GM19395 (cell line): ENCODE measurements at regions not wholly inside any gene's neighbourhood (a gene's known extent, or its start where the extent isn't known, plus 50 kb on each side); places are given as distances from the start of the nearest gene placed in this dataset.
"Not testable (repeated sequence)": the region's sequence is repeated elsewhere in the genome, so short reads cannot be mapped to it uniquely, and the experiment has no call there.

Experiments used
- ATAC-seq: cut with Tn5 transposase; IDR thresholded peaks from one replicate; pipeline ENCODE4 v1.9.1; 2021; ENCODE audit warnings: mild to moderate bottlenecking, moderate library complexity; ENCODE audit not compliant: unreplicated experiment

DNA sequence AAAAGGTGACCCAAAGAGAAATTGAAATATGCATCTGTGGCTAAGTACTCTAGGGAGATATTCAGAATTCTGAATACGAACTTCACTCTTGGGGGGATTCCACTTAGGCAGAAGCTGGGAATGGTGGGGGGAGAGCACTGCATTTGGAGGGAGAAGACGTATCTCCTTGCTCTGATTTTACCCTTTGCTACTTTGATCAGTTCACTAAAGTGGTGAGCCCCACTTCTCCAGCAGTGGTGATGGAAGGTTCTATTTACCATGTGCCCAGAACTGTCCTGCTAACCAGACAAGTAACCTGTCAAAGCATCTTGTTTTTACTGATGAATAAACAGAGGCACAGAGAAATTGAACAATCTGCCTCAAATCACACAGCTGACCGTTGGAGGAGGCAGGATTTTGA, 483.4 kb downstream of the SIPA1L2 start:
- no peak for ATAC-seq

DNA sequence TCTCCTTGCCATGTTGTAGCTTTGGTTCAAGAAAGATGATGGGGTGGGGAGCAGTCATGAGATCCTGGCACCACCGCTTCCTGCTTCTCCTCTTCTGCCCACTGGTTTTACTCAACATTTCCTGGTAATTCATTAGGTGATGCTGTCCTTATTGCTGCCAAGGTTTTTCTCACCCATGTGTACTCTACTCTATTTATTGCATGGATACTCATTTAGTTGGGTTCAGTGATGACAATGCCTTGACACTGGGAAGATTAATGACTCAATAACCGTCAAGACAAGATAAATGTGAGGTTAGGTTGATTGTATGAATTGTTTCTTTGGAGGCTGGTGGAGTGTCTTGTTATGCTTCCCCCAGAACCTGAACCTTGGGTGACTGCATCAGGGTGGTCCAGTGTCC, 484.2 kb downstream of the SIPA1L2 start:
- no peak for ATAC-seq

DNA sequence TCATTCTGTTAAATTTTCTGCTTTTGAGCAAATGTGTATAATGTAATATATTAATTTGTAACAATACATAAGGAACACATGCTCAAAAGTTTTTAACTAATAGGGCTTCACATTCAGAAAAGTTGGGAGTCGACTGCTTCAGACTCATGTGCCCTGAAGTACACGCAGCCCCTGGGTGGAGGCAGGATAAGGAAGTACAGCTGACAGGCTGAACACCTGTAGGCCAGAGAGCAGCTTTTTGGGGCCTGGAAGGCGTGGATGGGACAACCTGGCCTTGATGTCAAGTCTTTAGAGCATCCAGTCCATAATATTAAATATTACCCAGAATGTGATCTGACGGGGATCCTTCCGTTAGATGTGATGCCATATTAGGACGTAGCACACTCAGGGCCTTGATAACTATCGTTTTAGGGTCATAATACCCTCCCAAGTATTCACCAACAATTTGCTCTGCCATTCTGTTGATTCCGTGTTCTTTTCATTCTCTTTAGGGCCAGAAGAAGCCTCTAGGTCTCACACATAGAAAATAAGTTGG, 485.2 kb downstream of the SIPA1L2 start:
- no peak for ATAC-seq

DNA sequence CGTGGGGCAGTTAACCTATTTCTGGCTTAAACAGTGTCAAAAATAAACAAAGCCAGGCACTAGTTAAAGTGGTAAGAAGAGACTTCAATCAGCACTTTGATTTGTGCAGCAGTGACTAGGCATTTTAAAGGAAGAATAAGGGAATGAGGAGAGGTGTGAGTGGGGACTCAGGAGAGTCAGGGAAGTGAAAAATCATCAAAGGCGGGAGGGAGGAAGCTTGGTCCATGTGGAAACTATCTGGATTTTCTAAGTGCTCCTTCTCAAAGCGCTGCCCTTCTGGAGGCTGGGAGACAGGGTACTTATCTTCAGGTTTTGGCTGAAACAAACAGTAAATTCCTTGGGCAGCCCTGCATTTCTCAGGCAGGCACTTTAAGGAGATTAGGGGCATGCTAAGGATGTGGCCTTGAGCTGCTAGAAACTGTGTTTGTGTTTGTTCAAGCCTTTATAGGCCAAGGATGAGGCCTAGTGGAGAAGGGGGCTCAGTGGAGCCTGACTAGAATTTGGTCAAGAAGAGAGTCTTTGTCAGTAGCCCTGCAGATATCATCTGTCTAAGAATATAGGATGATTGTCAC, 486.5 kb downstream of the SIPA1L2 start:
- no peak for ATAC-seq

DNA sequence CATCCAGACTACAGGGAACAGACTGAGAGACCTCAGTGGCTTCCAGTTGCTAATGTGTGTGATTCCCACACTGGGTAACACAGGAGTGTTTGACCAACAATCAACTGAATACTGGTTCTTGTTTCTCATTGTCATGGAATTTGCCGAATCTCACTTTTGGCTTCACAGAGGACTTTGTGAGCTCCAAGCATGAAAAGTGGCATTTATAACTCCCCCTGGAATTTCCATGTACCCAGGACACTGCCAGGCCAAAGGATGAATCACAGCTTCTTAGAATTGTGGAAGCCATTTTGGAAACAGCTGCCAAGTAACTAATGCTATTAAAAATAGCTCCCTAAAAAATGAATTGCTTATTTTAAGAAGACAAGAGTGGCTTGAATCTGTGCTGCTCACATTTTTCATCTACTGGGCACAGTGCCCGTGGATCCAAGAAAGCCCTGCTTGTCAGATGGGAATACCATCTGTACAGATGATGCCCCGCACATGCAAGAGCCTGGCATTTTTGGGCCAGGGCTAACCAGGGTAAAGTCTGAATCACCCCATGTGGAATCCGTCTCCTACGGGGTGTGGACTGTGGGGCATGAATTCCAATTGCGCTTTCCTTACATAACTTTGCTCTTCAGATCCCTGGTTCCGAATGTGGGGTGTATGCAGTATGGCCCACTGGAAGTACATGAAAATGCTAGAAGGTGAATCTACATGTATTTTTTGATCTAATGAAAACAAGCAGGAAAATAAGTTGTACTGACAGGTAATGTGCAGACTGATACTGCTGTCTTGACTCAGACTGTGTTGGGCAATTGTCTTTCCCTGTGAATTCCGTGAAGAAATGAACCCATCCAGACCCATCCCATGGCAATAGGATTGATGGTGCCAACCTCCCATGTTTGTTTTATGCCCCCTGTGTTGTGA, 487.3 kb downstream of the SIPA1L2 start:
- ATAC-seq, result no peak

DNA sequence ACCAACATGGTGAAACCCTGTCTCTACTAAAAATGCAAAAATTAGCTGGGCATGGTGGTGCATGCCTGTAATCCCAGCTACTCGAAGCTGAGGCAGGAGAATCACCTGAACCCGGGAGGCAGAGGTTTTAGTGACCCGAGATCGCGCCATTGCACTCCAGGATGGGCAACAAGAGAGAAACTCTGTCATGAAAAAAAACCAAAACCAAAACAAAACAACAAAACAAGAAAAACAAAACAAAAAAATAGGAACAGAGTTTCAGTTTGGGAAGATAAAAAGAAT, 488.8 kb downstream of the SIPA1L2 start:
- ATAC-seq, result not testable (repeated sequence)

DNA sequence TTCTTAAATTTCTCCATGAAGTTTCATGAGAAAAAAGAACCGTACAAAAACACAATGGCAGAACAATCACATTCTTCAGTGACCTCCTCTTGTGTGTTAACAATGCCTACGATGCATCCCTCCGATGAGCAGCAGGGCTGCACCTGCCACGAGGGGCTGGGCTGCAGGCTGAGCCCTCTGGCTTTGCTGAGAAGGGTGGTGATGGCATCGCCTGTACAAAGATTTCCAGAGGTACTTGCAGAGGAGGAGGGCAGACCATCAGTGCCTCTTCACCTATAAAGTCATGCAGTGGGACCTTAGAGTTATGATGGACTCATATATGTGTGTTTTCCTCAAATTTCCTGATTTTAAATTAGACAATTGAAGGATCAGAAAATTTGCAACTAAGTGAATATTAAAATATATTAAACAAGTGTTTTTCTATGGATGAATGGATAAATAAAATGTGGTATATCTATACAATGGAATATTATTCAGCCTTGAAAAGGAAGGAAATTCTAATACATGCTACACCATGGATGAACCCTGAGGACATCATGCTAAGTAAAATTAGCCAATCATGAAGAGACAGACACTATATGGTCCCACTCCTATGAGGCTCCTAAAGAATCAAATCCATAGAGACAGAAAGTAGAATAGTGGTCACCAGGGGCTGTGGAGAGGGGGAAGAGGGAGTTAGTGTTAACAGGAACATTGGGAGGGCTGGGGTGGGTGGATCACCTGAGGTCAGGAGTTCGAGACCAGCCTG, 489.3 kb downstream of the SIPA1L2 start:
- ATAC-seq, result no peak

DNA sequence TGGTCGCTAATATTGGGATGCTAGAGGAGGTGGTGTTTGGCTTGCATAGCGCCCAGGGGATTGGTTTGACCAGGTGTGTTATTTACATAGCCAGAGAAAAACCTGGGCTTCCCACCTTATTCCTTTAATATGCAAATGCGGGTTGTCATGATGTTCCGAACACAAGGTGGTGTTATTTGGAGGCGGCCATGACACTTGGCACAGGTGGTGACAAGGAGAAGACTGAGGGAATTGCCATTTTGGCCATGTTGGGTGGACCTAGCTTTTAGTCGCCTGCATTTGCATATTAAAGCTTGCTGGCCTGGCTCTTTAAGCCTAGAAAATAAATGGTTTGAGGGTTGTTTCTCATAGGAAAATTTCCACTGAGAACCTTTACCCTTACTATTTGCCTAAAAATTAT, 490.5 kb downstream of the SIPA1L2 start:
- no peak for ATAC-seq

DNA sequence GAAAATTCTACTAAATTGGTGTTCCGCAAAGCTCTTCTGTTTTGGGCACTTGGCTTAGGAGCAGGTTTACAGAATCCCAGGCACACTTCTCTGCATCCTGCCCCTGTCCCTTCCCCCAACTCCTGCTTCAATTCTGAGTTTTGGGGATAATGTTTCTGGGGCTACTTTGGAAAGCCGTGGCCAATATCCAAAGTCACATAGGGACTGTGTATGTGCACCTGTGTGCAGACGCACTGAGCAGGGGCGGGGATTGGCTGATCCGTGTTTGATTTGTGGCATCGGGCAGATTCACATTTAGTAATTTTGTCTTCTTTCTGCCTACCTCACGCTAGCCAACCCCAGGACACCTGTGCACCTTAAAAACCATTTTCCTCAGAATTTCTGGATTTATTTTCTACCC, 491.9 kb downstream of the SIPA1L2 start:
- ATAC-seq, result no peak

DNA sequence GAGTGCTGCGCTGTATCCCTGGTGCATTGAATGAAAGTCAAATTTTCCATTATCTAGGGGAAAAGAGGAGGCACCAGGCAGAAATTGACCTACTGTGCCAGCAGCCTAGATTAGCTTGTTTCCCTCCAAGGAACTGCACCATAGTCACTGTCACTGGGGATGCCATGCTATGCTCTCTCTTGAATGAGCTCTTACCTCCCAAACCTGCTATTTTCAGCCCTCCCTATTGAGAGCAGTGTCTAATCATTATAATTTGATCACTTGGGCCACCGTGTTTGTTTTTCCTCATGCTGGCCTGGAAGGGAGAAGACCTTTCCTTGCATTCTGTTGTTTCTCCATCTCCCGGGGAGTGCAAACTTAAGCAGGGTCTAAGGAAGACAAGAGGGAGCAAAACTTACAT, 492.9 kb downstream of the SIPA1L2 start:
- ATAC-seq, result no peak

DNA sequence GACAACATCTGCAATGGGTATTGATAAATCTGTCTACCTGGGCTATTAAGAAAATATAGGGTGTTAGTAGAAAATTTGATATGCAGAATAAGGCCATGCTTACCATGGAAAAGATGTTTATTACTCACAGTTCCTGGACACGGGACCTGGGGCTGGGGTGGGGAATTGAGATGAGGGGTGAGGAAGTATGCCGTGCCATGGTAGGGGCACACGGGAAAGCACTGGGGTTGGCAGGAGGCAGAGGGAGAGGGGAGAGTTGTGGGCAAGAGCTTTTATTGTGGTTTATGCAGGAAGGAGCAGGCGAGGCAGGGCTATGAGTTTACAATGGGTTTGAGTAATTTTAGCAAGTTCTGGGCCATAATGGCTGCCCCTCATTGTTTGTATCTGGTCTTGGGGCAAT, 493.8 kb downstream of the SIPA1L2 start:
- no peak for ATAC-seq

DNA sequence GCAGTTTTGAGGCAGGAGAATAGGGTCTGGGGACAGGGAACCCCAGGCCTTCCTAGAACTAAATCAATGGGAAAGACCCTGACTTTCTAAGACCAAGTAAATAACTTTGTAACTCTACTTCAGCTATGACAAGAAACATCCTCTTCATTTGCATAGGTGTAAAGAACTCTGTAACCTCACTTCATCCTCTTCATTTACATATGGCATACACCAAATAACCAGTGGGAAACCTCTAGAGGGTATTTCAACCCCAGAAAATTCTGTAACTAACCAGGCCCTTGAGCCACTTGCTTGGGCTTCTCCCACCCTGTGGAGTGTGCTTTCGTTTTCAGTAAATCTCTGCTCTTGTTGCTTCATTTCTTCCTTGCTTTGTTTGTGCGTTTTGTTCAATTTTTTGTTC, 495.6 kb downstream of the SIPA1L2 start:
- ATAC-seq, result no peak

DNA sequence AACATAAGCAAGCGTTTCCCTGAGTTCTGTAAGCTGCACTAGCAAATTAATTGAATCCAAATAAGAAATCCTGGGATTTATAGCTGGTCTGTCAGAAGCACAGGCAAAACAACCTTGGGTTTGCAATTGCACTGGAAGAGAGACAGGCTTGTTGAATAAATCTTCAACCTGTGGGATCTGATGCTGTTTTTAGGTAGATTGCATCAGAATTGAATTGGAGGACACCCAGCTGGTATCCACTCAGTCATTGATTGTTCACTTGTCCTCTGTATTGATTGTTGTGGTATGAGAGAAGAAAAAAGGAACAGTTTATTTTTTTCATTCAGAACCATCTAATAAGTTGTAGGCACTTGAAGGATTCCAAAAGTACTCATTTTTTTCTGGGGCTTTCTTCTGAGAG, 497.4 kb downstream of the SIPA1L2 start:
- no peak for ATAC-seq

DNA sequence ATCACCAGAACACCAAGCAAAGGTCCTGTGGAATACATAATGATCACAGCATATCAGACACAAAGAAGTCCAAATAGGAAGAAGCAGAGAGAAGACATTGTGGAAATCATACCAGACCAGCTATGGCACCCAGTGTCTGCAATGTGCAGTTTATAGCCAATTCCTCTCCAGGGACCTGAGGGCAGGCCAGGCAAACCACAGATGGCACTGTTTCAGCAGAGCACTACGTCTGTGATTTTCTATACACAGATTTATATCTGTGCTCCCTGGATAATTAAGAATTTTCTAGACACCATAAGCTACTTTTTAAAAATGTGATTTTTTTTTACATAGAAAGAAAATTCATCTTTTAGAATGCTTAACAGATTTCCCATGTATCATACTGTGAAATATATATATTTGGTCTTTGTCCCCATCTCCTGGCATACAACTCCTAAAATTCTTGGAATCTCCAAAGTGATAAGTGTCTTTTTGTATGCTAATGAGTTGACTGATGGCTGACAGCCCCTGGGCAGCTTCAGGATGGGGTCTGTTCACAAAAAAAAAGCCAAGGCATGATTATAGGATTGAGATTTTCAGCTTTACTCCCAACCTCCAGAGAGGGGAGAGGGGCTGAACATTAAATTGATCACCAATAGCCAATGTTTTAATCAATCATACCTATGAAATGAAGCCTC, 498.1 kb downstream of the SIPA1L2 start:
- ATAC-seq, result no peak

DNA sequence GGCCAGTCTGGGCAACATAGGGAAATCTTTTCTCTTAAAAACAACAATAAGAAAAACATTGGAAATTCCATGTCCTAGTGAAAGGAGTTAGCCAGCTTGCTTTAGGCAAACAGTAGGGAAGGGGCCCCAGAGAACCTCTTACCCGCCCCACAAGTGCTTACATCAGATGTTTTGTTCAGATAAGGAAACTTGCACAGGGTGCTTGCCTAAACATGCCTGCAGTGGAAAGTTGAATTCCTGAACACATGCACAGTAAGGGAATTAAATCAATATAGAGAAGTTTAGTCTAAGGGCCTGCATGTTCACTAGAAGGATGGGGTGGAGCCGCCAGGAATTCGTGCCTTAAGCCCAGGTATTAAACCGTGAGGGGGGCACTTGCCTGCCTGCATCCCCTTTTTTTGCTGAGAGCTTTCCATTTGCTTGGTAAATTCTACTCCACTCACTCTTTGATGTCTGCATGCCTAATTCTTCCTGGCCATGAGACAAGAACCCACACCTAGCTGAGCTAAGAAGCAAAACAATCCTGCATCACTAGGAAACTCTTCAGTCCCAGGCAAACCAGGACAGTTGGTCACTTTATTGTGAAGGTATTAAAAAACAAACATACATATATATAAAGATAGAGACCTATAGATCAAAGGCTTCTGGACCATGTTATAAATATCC, 499.0 kb downstream of the SIPA1L2 start:
- no peak for ATAC-seq

DNA sequence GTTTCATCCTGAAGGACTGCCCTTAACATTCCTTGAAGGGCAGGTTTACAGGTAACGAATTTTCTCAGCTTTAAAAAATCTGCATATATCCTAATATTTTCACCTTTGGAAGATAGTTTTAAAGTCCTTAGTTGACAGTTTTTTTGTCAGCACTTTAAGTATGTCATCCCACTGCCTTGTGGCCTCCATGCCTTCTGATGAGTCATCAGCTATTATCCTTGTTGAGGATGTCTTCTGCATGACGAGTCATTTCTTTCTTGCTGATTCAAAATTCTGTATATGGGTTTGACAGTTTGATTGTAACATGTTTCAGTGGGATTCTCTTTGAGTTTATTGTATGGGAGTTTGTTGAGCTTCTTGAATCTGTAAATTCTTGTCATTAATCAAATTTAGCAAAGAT, 500.6 kb downstream of the DISC1 start:
- ATAC-seq, result no peak

DNA sequence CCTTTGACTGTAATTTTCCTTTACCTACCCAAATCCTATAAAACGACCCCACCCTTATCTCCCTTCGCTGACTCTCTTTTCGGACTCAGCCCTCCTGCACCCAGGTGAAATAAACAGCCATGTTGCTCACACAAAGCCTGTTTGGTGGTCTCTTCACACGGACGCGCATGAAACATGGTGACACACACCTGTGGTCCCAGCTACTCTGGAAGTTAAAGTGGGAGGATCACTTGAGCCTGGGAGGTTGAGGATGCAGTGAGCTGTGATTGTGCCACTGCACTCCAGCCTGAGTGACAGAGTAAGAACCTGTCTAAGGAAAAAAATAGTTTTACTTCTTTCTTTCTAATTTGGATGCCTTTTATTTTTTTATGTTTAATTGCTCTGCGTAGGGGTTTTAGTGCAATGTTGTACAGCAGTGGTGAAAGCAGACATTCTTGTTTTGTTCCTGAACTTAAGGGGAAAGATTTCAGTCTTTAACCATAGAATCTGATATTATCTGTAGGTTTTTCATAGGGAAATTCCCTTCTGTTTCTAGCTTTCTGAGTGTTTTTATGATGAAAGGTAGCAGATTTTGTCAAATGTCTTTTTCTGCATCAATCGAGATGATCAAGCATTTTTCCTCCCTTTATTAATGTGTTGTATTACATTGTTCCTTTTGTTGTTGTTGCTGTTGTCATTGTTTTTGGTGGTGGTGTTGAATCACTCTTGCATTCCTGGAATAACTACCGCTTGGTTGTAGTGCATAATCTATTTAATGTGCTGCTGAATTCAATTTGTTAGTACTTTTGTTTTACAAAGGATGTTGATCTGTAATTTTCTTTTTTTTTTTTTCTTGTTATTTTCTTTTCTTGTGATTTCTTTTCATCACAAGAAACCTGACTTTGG, 497.4 kb downstream of the DISC1 start:
- ATAC-seq, result no peak

DNA sequence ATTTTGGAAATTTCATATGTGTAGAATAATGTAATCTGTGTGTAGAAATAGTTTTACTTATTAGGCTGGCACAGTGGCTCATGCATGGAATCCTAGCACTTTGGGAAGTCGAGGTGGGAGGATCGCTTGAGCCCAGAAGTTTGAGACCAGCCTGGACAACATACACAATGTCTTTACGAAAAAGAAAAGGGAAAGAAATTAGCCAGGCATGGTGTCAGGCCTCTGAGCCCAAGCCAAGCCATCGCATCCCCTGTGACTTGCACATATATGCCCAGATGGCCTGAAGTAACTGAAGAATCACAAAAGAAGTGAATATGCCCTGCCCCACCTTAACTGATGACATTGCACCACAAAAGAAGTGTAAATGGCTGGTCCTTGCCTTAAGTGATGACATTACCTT, 491.3 kb downstream of the DISC1 start:
- not testable (repeated sequence) for ATAC-seq

DNA sequence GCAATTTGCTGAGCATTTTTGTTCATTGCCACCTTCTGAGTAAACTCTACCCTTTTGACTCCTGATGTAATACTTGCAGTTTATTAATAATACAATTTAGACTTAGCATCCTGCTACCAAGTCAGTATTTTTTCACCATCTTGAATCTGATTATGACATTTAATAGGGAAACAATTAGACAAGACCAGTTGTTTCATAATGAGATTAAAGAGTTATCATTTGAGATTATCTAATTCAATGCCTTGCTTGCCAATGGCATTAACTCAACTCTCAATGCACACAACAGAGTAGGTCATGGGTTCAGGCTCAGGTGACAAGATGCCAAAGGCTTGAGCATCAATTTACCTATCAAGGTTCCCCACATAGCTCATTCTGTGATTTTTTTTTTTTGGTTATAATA, 488.4 kb downstream of the DISC1 start:
- no peak for ATAC-seq

DNA sequence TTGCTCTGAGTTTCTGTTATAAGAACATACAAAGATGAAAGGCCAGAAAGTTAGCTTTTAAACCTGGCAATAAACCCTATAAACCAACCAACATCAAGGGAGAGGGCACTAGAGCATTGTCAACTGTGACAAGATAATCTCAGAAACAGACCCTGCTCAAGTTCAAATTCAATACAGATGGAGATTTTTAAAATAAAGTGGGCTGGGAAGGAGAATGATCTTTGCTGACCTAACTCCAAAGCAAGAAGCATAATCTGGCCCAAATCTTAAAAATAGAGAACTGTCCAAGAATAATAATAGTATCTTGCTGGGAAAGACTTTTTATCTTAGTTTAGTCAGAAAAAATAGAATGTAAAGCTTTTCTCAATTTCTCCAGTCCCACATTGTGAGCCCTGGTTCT, 485.5 kb downstream of the DISC1 start:
- ATAC-seq, result no peak
